H1 (cell line): ENCODE measurements at regions not wholly inside any gene's neighbourhood (a gene's known extent, or its start where the extent isn't known, plus 50 kb on each side); places are given as distances from the start of the nearest gene placed in this dataset.

Source experiments
- CTCF ChIA-PET: fragments of 300-600 bp; sonication (Branson Sonifier 250); formaldehyde crosslinking; loops from one replicate; lab custom pipeline; 2021; ENCODE audit not compliant: partially characterized antibody; lab: Charles Lee
- POLR2A ChIA-PET: fragments of 300-600 bp; sonication (Branson Sonifier 250); formaldehyde crosslinking; loops from one replicate; lab custom pipeline; 2021; ENCODE audit warnings: inconsistent platforms; ENCODE audit not compliant: partially characterized antibody; lab: Charles Lee
- DNase-seq, 2 experiments: peaks; one replicate each; pipeline versions ENCODE4 v3.0.0 to v3.0.0-alpha.2; 2010 to 2022; ENCODE audit warnings: low spot score in 2 of 2, low read depth in 1 of 2, mixed read lengths in 1 of 2
- FAIRE-seq: peaks from 2 replicates; lab custom pipeline; 2011; peaks lifted over from hg19 to GRCh38; lab: Jason Lieb, UNC
- H2AFZ ChIP-seq: 2 replicates; pipeline ENCODE4 v1.8.1; 2012; ENCODE audit warnings: low read length, inconsistent platforms
- H2AK5ac ChIP-seq: 2 replicates; pipeline ENCODE4 v1.6.1; 2013; ENCODE audit warnings: low read depth, low read length
- H2BK120ac ChIP-seq: replicated peaks from 2 replicates; pipeline ENCODE3; 2013; ENCODE audit warnings: low read depth, low read length, inconsistent platforms
- H2BK12ac ChIP-seq: 2 replicates; pipeline ENCODE4 v1.6.1; 2013; ENCODE audit warnings: low read depth, low read length
- H2BK15ac ChIP-seq: 2 replicates; pipeline ENCODE4 v1.6.1; 2013; ENCODE audit warnings: low read length
- H2BK20ac ChIP-seq: 2 replicates; pipeline ENCODE4 v1.6.1; 2013; ENCODE audit warnings: low read length
- H2BK5ac ChIP-seq: 2 replicates; pipeline ENCODE4 v1.6.1; 2013; ENCODE audit warnings: low read depth, low read length
- H3K14ac ChIP-seq: 2 replicates; pipeline ENCODE4 v1.6.1; 2013; ENCODE audit warnings: inconsistent platforms; ENCODE audit not compliant: insufficient read length
- H3K18ac ChIP-seq: 2 replicates; pipeline ENCODE4 v1.6.1; 2013; ENCODE audit warnings: low read length; ENCODE audit errors: extremely low read depth
- H3K23ac ChIP-seq: 2 replicates; pipeline ENCODE4 v1.6.1; 2013; ENCODE audit warnings: inconsistent platforms; ENCODE audit not compliant: insufficient read length
- H3K23me2 ChIP-seq: 2 replicates; pipeline ENCODE4 v1.6.1; 2013; ENCODE audit warnings: low read depth, low read length
- H3K27ac ChIP-seq: 2 replicates; pipeline ENCODE4 v1.6.1; 2011; ENCODE audit warnings: low read depth, low read length, inconsistent platforms
- H3K27me3 ChIP-seq, 4 experiments: replicated peaks in 1 of 4; 1 replicate in 1 of 4; 2 replicates in 3 of 4; pipeline versions ENCODE4 v1.6.1 to v1.8.1; 2011 to 2013; ENCODE audit warnings: low read length in 3 of 4, mild to moderate bottlenecking in 3 of 4, inconsistent platforms in 2 of 4, mixed read lengths in 2 of 4, moderate library complexity in 1 of 4; ENCODE audit not compliant: control insufficient read depth in 3 of 4, insufficient read depth in 3 of 4; ENCODE audit errors: extremely low read depth in 1 of 4
- H3K36me3 ChIP-seq, 4 experiments: 2 replicates each; pipeline versions ENCODE4 v1.6.1 to v1.8.1; 2011 to 2013; ENCODE audit warnings: mild to moderate bottlenecking in 4 of 4, low read length in 3 of 4, moderate library complexity in 2 of 4, control low read depth in 1 of 4, inconsistent platforms in 1 of 4; ENCODE audit not compliant: insufficient read depth in 4 of 4, control insufficient read depth in 2 of 4
- H3K4ac ChIP-seq: replicated peaks from 2 replicates; pipeline ENCODE3; 2013; ENCODE audit warnings: low read length, low read depth, mixed read lengths, inconsistent platforms; ENCODE audit not compliant: insufficient read length
- H3K4me1 ChIP-seq, 4 experiments: replicated peaks in 1 of 4; 1 replicate in 1 of 4; 2 replicates in 3 of 4; pipeline versions ENCODE4 v1.6.1 to v1.8.1; 2011 to 2013; ENCODE audit warnings: low read length in 3 of 4, inconsistent platforms in 2 of 4, mixed read lengths in 1 of 4; ENCODE audit not compliant: insufficient read depth in 4 of 4, control insufficient read depth in 3 of 4
- H3K4me2 ChIP-seq, 2 experiments: 2 replicates each; pipeline versions ENCODE4 v1.6.1 to v1.8.1; 2011 to 2013; ENCODE audit warnings: low read depth in 2 of 2, low read length in 2 of 2, control low read depth in 1 of 2, inconsistent platforms in 1 of 2, mild to moderate bottlenecking in 1 of 2; ENCODE audit not compliant: insufficient read depth in 1 of 2
- H3K4me3 ChIP-seq, 4 experiments: fragments of 200-600, 300-600 bp in 1 of 4; sonication (generic), shearing (Covaris generic), sonication (Bioruptor Twin) in 1 of 4; 2 replicates each; pipeline versions ENCODE4 v1.5.1 to v1.8.1; 2011 to 2016; ENCODE audit warnings: low read length in 4 of 4, low read depth in 3 of 4, control low read depth in 2 of 4, inconsistent platforms in 2 of 4, mild to moderate bottlenecking in 2 of 4, mixed read lengths in 1 of 4, moderate library complexity in 1 of 4; ENCODE audit not compliant: insufficient read depth in 2 of 4; ENCODE audit errors: extremely low read depth in 1 of 4
- H3K56ac ChIP-seq: replicated peaks from 2 replicates; pipeline ENCODE3; 2013; ENCODE audit warnings: low read depth, mild to moderate bottlenecking, mixed read lengths, low read length, inconsistent platforms; ENCODE audit not compliant: insufficient read length
- H3K79me1 ChIP-seq: 2 replicates; pipeline ENCODE4 v1.6.1; 2013; ENCODE audit warnings: low read depth, low read length, control low read depth
- H3K79me2 ChIP-seq, 2 experiments: 2 replicates each; pipeline versions ENCODE4 v1.6.1 to v1.8.1; 2012 to 2013; ENCODE audit warnings: low read length in 2 of 2, mild to moderate bottlenecking in 2 of 2, inconsistent platforms in 1 of 2; ENCODE audit not compliant: insufficient read depth in 2 of 2, control insufficient read depth in 1 of 2
- H3K9ac ChIP-seq, 4 experiments: replicated peaks in 1 of 4; 1 replicate in 1 of 4; 2 replicates in 3 of 4; pipeline versions ENCODE4 v1.6.1 to v1.8.1; 2011 to 2013; ENCODE audit warnings: low read depth in 3 of 4, low read length in 3 of 4, control low read depth in 2 of 4, mild to moderate bottlenecking in 2 of 4, moderate library complexity in 2 of 4, inconsistent platforms in 1 of 4; ENCODE audit errors: extremely low read depth in 1 of 4
- H3K9me3 ChIP-seq, 2 experiments: 2 replicates each; pipeline versions ENCODE4 v1.6.1 to v1.8.1; 2012 to 2013; ENCODE audit warnings: mild to moderate bottlenecking in 2 of 2, moderate library complexity in 2 of 2, control low read depth in 1 of 2, inconsistent platforms in 1 of 2, low read depth in 1 of 2, low read length in 1 of 2, mixed read lengths in 1 of 2; ENCODE audit not compliant: insufficient read depth in 2 of 2
- H4K20me1 ChIP-seq, 2 experiments: replicated peaks in 1 of 2; 2 replicates each; pipeline versions ENCODE3 to v1.8.1; 2011 to 2013; ENCODE audit warnings: inconsistent platforms in 2 of 2, low read length in 2 of 2, mild to moderate bottlenecking in 1 of 2; ENCODE audit not compliant: insufficient read depth in 2 of 2, control insufficient read depth in 1 of 2
- H4K5ac ChIP-seq: 2 replicates; pipeline ENCODE4 v1.6.1; 2013; ENCODE audit warnings: low read length, low read depth, mixed read lengths, inconsistent platforms; ENCODE audit not compliant: insufficient read length
- H4K8ac ChIP-seq: 2 replicates; pipeline ENCODE4 v1.8.0; 2013; ENCODE audit warnings: mild to moderate bottlenecking, moderate library complexity, low read length, inconsistent platforms; ENCODE audit not compliant: insufficient read depth; ENCODE audit errors: extremely low read depth
- H4K91ac ChIP-seq: replicated peaks from 2 replicates; pipeline ENCODE3; 2013; ENCODE audit warnings: low read length, mixed read lengths, inconsistent platforms; ENCODE audit not compliant: insufficient read length
- CBX8 ChIP-seq: fragments of 300-800, 300-1000 bp; sonication (generic); IDR thresholded peaks from 2 replicates; pipeline ENCODE4 v1.7.1; 2016; ENCODE audit warnings: low read depth, low read length, borderline replicate concordance
- KDM5A ChIP-seq: fragments of 200-600 bp; IDR thresholded peaks from 2 replicates; pipeline ENCODE4 v1.7.1; 2012; ENCODE audit warnings: mild to moderate bottlenecking, low read length, inconsistent platforms, mixed read lengths
- RXRA ChIP-seq: IDR thresholded peaks from 2 replicates; pipeline ENCODE4 v1.6.1; 2011; ENCODE audit warnings: low read depth, mild to moderate bottlenecking, low read length, moderate library complexity; ENCODE audit not compliant: insufficient read depth
- SP2 ChIP-seq: IDR thresholded peaks from 2 replicates; pipeline ENCODE4 v1.6.1; 2012; ENCODE audit warnings: mild to moderate bottlenecking, low read length, inconsistent platforms
- TCF12 ChIP-seq: IDR thresholded peaks from 2 replicates; pipeline ENCODE4 v1.6.1; 2011; ENCODE audit warnings: low read depth, mild to moderate bottlenecking, low read length
- WGBS, 2 experiments: shearing (Covaris generic) in 1 of 2; methylation state at CpG; one replicate each; pipeline versions ENCODE4 v1.1.6 to v1.1.7; 2013 to 2015; ENCODE audit warnings: low lambda C conversion rate in 2 of 2, mixed read lengths in 2 of 2, inconsistent platforms in 1 of 2, low coverage in 1 of 2, missing lambda C conversion rate in 1 of 2; ENCODE audit not compliant: insufficient replicate concordance in 2 of 2, insufficient coverage in 1 of 2, insufficient read length in 1 of 2; ENCODE audit errors: extremely low coverage in 1 of 2, missing lambda C conversion rate in 1 of 2; 5-methylcytosine and 5-hydroxymethylcytosine counted together

GRCh38 chr1:30001011-30001731, 722.2 kb downstream of the MATN1 start:
- no peak overlapping the region for H2BK5ac ChIP-seq
- no peak overlapping the region for H3K27ac ChIP-seq
- H3K14ac ChIP-seq = no peak overlapping the region
- no peak overlapping the region for H3K23ac ChIP-seq
- H3K23me2 ChIP-seq = no peaks in the 10 kb centered on the region
- WGBS, 2 experiments = 85% methylated on average over 14 of the region's 15 CpGs; no CpG with 5 or more reads in 1 of the 2 experiments
- H3K36me3 ChIP-seq = no peaks in the 10 kb centered on the region
- no peaks in the 10 kb centered on the region for H3K79me2 ChIP-seq
- H4K8ac ChIP-seq = no peak overlapping the region
- H4K91ac ChIP-seq = no peak overlapping the region
- FAIRE-seq (no peak), DNase-seq (no peak)
- H3K9ac ChIP-seq = no peak overlapping the region
- H3K4me2 ChIP-seq = no peak overlapping the region
- no peak overlapping the region for H3K4me3 ChIP-seq
- POLR2A ChIA-PET = interaction anchor here (1.1 kb wide), 1 partner anchor 10 kb away, joined by 5 read pairs; no protein-coding TSS in a partner anchor
- no peaks in the 10 kb centered on the region for H3K79me1 ChIP-seq
- H4K20me1 ChIP-seq = no peaks in the 10 kb centered on the region
- no peak overlapping the region for H2BK20ac ChIP-seq
- H2BK15ac ChIP-seq = no peak overlapping the region
- no peaks in the 10 kb centered on the region for H3K9me3 ChIP-seq
- H3K4ac ChIP-seq = no peak overlapping the region
- CTCF ChIA-PET = interaction anchor here (0.6 to 1.3 kb wide), 6 partner anchors 10 to 250 kb away, joined by 3 read pairs; no protein-coding TSS in a partner anchor
- H3K27me3 ChIP-seq = no peaks in the 10 kb centered on the region
- H4K5ac ChIP-seq = no peak overlapping the region
- H2AK5ac ChIP-seq = no peak overlapping the region
- H3K18ac ChIP-seq = 0 out of 2 replicates have a peak overlapping the region, but pooled peaks have one; percentile 27
- no peak overlapping the region for H2AFZ ChIP-seq
- peaks cover 1 to 21% (median 7%) of the 10 kb centered on the region in 4 experiments for H3K4me1 ChIP-seq
- 0 out of 2 replicates have a peak overlapping the region, but pooled peaks have one; percentile 81 for H2BK12ac ChIP-seq
- H3K56ac ChIP-seq = no peak overlapping the region
- H2BK120ac ChIP-seq = no peak overlapping the region
- no peak for TF ChIP-seq CBX8
- no peak for TF ChIP-seq RXRA
- TF ChIP-seq KDM5A = no peak
- no peak for TF ChIP-seq SP2
- TF ChIP-seq TCF12 = no peak
